Astrocyte (in vitro differentiated cells and primary cell): ENCODE measurements at regions not wholly inside any gene's neighbourhood (a gene's known extent, or its start where the extent isn't known, plus 50 kb on each side); places are given as distances from the start of the nearest gene placed in this dataset.
"Not testable (repeated sequence)": the region's sequence is repeated elsewhere in the genome, so short reads cannot be mapped to it uniquely, and the experiment has no call there.

Experiments
- DNase-seq: peaks from one replicate; pipeline ENCODE4 v3.0.0-alpha.2; 2010; ENCODE audit warnings: low read depth
- FAIRE-seq: peaks from 2 replicates; lab custom pipeline; 2011; peaks lifted over from hg19 to GRCh38; lab: Jason Lieb, UNC
- H2AFZ ChIP-seq: 2 replicates; pipeline ENCODE4 v1.6.0; 2012; ENCODE audit warnings: low read depth, low read length, inconsistent platforms
- H3K27ac ChIP-seq: 2 replicates; pipeline ENCODE4 v1.5.1; 2011; ENCODE audit warnings: low read depth, low read length, inconsistent platforms
- H3K27me3 ChIP-seq: 2 replicates; pipeline ENCODE4 v1.6.0; 2011; ENCODE audit warnings: low read length, inconsistent platforms; ENCODE audit not compliant: insufficient read depth
- H3K36me3 ChIP-seq: 2 replicates; pipeline ENCODE4 v1.5.1; 2011; ENCODE audit warnings: low read length, inconsistent platforms; ENCODE audit not compliant: insufficient read depth
- H3K4me1 ChIP-seq: 2 replicates; pipeline ENCODE4 v1.5.1; 2011; ENCODE audit warnings: low read length, inconsistent platforms; ENCODE audit not compliant: insufficient read depth
- H3K4me2 ChIP-seq: 2 replicates; pipeline ENCODE4 v1.6.0; 2012; ENCODE audit warnings: low read length, inconsistent platforms
- H3K4me3 ChIP-seq: 2 replicates; pipeline ENCODE4 v1.5.1; 2011; ENCODE audit warnings: low read depth, mild to moderate bottlenecking, low read length, inconsistent platforms; ENCODE audit not compliant: insufficient read depth
- H3K79me2 ChIP-seq: 2 replicates; pipeline ENCODE4 v1.6.0; 2012; ENCODE audit warnings: mild to moderate bottlenecking, low read length, inconsistent platforms; ENCODE audit not compliant: insufficient read depth
- H3K9ac ChIP-seq: 2 replicates; pipeline ENCODE4 v1.6.0; 2012; ENCODE audit warnings: mild to moderate bottlenecking, low read length, inconsistent platforms
- H3K9me3 ChIP-seq: 2 replicates; pipeline ENCODE4 v1.5.1; 2012; ENCODE audit warnings: low read depth, mild to moderate bottlenecking, low read length, inconsistent platforms; ENCODE audit not compliant: insufficient read depth
- H4K20me1 ChIP-seq: 2 replicates; pipeline ENCODE4 v1.6.0; 2012; ENCODE audit warnings: low read length, inconsistent platforms; ENCODE audit not compliant: insufficient read depth
- H3K27ac Mint-ChIP-seq: one replicate; pipeline ENCODE4 v1.8.0; 2021; ENCODE audit warnings: mild to moderate bottlenecking, mixed read lengths; ENCODE audit not compliant: unreplicated experiment
- H3K27me3 Mint-ChIP-seq: one replicate; pipeline ENCODE4 v1.8.0; 2021; ENCODE audit warnings: low read depth, mixed read lengths; ENCODE audit not compliant: unreplicated experiment
- H3K36me3 Mint-ChIP-seq: one replicate; pipeline ENCODE4 v1.8.0; 2021; ENCODE audit warnings: low read depth, mixed read lengths; ENCODE audit not compliant: unreplicated experiment
- H3K4me1 Mint-ChIP-seq: one replicate; pipeline ENCODE4 v1.8.0; 2021; ENCODE audit warnings: low read depth, mixed read lengths; ENCODE audit not compliant: unreplicated experiment
- H3K4me3 Mint-ChIP-seq: one replicate; pipeline ENCODE4 v1.8.0; 2021; ENCODE audit warnings: mild to moderate bottlenecking, moderate library complexity, mixed read lengths; ENCODE audit not compliant: unreplicated experiment
- H3K9me3 Mint-ChIP-seq: one replicate; pipeline ENCODE4 v1.8.0; 2021; ENCODE audit warnings: mild to moderate bottlenecking, mixed read lengths; ENCODE audit not compliant: unreplicated experiment
- EZH2 ChIP-seq: IDR thresholded peaks from 2 replicates; pipeline ENCODE4 v1.6.1; 2012; ENCODE audit warnings: mild to moderate bottlenecking, low read length, inconsistent platforms; ENCODE audit not compliant: insufficient read depth
- TF ChIP-seq, protein P1 (sequence below): IDR thresholded peaks from 2 replicates; pipeline ENCODE4 v1.5.1; 2011; ENCODE audit warnings: low read depth, mild to moderate bottlenecking, inconsistent platforms, low read length, moderate library complexity; ENCODE audit not compliant: insufficient read depth

DNA sequence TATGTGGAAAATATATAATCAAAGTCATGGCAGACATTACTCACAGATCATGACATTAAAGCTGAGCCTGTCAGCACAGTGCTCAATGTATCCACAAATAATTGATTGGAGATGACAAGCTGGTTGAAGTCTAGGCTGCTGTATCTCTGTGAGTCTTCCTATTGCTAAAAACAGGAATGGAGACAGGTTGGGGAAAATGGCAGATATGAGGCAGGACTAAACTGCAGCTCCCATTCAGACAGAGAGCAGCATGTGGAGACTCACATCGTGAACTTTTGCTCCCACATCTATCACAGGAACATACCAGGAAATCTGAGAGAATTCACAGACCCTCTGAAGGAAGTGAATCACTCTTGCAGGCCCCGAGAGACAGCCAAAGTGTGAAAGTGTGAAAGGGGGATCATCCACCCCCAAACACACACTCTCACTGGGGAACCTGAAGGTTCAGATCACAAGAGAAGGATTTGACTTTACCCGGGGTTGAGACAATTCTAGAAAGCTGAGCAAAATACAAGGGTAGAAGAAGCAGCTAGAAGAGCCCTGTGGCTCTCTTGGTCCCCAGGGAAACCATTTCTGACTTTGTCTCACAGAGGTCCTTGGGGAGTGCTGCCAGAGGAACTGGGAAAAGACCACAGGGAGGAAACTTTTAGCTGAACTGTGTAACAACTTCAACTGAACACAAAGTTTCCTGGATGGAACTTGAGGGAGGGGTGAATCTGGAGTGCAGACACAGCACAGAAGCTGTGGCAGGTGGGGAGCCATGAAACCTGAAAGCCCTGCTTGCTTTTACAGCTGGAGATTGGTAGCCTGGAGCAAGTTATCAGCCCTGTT is 173.4 kb downstream of the S1PR1 start:
- no peak overlapping the region for H3K27ac ChIP-seq
- H3K27me3 Mint-ChIP-seq: peaks cover 3% of the 10 kb centered on the region

GRCh38 chr1:101420406-101420805 is 183.6 kb downstream of the S1PR1 start:
- H3K27me3 Mint-ChIP-seq: peaks cover 2% of the 10 kb centered on the region
- no peaks in the 10 kb centered on the region for H3K4me1 Mint-ChIP-seq
- no peak for FAIRE-seq

More for the DNA sequence above, 173.4 kb downstream of the S1PR1 start:
- no peak overlapping the region for H3K9ac ChIP-seq
- H3K4me3 Mint-ChIP-seq: no peak overlapping the region
- TF ChIP-seq, protein P1, sequence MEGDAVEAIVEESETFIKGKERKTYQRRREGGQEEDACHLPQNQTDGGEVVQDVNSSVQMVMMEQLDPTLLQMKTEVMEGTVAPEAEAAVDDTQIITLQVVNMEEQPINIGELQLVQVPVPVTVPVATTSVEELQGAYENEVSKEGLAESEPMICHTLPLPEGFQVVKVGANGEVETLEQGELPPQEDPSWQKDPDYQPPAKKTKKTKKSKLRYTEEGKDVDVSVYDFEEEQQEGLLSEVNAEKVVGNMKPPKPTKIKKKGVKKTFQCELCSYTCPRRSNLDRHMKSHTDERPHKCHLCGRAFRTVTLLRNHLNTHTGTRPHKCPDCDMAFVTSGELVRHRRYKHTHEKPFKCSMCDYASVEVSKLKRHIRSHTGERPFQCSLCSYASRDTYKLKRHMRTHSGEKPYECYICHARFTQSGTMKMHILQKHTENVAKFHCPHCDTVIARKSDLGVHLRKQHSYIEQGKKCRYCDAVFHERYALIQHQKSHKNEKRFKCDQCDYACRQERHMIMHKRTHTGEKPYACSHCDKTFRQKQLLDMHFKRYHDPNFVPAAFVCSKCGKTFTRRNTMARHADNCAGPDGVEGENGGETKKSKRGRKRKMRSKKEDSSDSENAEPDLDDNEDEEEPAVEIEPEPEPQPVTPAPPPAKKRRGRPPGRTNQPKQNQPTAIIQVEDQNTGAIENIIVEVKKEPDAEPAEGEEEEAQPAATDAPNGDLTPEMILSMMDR: no peak
- no peak for TF ChIP-seq EZH2
- no peak for FAIRE-seq
- no peaks in the 10 kb centered on the region for H4K20me1 ChIP-seq
- H3K4me1 Mint-ChIP-seq: peaks cover 4% of the 10 kb centered on the region
- no peak overlapping the region for H3K4me3 ChIP-seq
- H3K4me2 ChIP-seq: no peak overlapping the region
- H3K36me3 Mint-ChIP-seq: no peaks in the 10 kb centered on the region
- H3K79me2 ChIP-seq: no peaks in the 10 kb centered on the region
- H3K9me3 Mint-ChIP-seq: no peaks in the 10 kb centered on the region
- no peak overlapping the region for H2AFZ ChIP-seq
- H3K27me3 ChIP-seq: no peaks in the 10 kb centered on the region
- no peak for DNase-seq
- no peaks in the 10 kb centered on the region for H3K9me3 ChIP-seq
- no peaks in the 10 kb centered on the region for H3K4me1 ChIP-seq
- no peak overlapping the region for H3K27ac Mint-ChIP-seq
- H3K36me3 ChIP-seq: no peaks in the 10 kb centered on the region

GRCh38 chr1:101428083-101428482 is 191.3 kb downstream of the S1PR1 start:
- not testable (repeated sequence) for H2AFZ ChIP-seq, H3K4me2 ChIP-seq, H3K79me2 ChIP-seq, H3K4me1 Mint-ChIP-seq, H3K27ac ChIP-seq, H3K4me3 Mint-ChIP-seq, H3K9ac ChIP-seq, H3K4me3 ChIP-seq, DNase-seq, FAIRE-seq, H3K27me3 ChIP-seq, H3K27ac Mint-ChIP-seq, H3K36me3 ChIP-seq, H3K36me3 Mint-ChIP-seq, H3K4me1 ChIP-seq, H3K9me3 Mint-ChIP-seq, H3K9me3 ChIP-seq, H3K27me3 Mint-ChIP-seq, H4K20me1 ChIP-seq

More at GRCh38 chr1:101420406-101420805, 183.6 kb downstream of the S1PR1 start:
- Histone ChIP-seq H3K27ac (no peak overlapping the region), H3K4me3 (no peak overlapping the region), H3K9me3 (no peaks in the 10 kb centered on the region), H3K4me1 (no peaks in the 10 kb centered on the region), H2AFZ (no peak overlapping the region), H3K79me2 (no peaks in the 10 kb centered on the region), H3K9ac (no peak overlapping the region), H3K36me3 (no peaks in the 10 kb centered on the region), H4K20me1 (no peaks in the 10 kb centered on the region), H3K4me2 (no peak overlapping the region), H3K27me3 (no peaks in the 10 kb centered on the region)
- DNase-seq: no peak
- Mint-ChIP-seq H3K27ac (no peak overlapping the region), H3K9me3 (no peaks in the 10 kb centered on the region), H3K4me3 (no peak overlapping the region), H3K36me3 (no peaks in the 10 kb centered on the region)
- TF ChIP-seq EZH2: no peak
- TF ChIP-seq, protein P1: no peak
